ENCODE measurements at regions not wholly inside any gene's neighbourhood (a gene's known extent, or its start where the extent isn't known, plus 50 kb on each side); places are given as distances from the start of the nearest gene placed in this dataset.
"Not testable (repeated sequence)": the region's sequence is repeated elsewhere in the genome, so short reads cannot be mapped to it uniquely, and the experiment has no call there.

DNA sequence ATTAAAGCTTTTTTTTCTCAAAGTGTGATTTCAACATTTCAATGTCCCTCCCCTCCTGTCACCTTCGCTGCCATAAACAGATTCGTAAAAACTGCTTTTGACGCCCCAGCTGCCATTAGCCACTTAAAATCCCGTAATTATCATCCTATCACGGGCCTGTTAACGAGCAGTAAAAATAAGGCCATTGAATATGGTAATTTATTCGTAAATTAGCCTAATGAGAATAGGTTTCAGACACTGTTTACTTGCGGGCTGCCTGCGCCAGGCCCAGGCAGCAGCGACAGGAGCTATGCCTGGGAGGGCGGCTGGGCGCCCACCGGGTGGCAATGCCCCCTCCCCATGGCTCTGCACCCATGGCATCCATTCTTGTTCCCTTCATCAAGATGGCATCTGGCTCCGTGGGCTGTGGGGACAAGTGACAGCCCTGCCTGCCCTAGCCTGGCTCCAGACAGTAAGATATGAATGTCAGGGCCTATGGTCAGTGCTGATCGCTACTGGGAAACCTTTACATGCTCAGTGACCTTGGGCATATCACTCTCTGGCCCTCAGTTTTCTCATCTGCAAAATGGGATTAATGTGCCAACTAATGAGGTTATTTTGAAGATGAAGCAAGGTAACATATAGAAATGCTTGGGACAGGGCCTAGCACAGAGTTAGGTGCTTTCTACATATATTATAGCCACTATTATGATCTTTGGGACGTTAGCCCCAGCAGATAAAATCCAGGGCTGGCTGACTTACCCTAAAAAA is 500.8 kb downstream of the MN1 start:
- DNase-seq = no peak

DNA sequence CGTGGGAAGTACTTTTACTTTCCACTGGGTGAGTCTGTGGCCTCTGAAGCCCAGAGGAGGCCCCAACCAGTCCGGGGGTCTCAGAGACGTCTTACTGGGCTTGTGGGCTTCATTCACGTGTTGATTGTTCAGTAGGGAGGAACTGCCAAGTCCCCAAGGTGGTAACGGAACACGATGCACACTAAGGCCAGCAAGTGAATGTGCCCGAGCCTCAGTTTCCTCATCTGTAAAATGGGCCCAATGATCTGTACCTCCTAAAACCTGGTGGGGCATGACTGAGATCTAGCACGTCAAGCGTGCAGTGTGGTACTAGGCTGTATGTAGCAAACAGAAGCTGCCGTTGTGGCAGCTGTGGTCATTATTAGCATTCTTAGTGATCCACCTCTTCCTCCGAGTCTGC is 499.1 kb downstream of the MN1 start:
- DNase-seq = no peak

DNA sequence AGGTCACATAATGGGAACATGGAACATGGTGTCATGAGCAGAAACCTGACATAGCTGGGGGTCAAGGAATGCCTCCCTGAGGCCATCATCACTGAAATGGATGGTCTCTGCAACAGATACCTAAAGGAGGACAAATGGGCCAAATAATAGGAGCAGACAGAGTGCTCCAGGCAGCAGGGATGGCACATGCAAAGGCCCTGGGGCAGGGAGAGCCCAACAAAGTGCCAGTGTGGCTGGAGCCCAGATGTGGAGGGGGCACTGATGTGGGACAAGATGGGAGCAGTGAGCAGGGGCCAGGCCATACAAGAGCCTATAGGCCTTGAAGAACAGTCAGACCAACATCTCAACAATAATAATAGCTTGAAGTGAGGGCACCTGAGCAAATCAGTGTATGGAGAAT is 497.8 kb downstream of the MN1 start:
- no peak for DNase-seq

DNA sequence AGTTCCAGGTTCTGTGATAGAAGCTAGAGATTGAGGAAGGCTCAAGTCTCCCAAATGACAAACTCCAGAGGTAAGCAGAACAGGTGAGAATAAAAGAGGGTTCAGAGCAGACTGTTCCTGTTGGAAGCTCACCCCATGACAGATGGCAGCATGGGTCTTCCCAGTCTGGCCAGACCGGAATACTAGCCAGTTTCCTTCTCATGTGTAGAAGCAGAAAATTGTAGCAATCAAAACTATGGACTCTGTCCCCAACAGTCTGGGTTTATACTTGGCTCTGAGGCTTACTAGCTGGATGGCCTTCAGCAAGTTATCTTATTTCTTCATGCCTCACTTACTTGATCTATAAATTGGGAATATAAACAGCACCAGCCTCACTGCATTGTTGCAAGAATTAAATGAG is 494.8 kb downstream of the MN1 start:
- DNase-seq = no peak

DNA sequence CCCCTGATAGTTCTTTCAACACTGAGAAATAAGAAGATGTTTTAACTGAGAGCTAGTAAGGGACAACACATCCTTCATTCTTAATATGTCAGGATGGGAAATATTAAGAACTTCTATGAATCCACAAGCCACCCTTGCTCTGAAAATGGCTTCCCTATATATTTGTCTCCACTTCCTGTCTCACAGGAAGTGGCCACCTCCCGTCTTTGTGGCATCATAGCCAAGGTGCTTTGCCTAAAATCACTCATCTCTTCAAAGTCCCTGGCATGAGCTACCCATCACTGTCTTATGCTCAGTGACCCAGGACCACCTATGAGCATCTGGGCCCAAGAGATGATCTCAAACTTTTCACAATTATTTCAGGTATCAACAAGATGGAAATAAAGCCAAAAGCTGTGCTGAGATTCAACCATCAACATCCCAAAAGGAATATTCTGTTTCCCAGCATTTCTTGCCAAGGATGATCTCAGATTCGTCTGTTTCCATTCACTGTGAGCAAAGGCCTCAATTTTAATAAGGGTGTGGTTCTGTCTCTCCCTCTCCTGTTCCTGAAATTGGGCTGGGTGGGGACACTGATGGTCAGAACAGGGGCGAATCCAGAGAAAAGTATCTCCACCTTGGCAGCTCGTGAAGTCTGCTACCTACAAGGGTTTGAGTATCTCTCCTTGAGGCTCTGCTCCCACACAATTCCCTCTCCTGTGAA is 493.9 kb downstream of the MN1 start:
- DNase-seq = no peak

DNA sequence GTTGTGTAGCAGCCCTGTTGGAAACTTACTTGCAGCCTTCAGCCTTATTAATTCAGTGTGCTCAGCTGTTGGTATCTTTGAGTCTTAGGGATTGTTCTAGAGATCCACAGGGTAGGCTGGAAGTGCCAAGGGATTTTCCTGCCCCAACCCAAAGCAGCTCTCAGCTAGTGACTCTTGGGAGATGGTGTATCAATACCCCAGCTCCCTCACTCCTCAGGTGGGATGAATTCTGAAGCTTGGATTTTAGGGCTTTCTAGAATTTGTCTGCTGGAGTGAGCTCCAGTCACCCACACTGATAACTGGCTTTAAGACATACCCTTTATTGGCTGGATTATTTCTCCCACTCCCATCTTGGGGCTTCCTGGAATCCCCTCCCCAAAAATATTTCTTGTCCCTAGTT is 493.0 kb downstream of the MN1 start:
- no peak for DNase-seq

DNA sequence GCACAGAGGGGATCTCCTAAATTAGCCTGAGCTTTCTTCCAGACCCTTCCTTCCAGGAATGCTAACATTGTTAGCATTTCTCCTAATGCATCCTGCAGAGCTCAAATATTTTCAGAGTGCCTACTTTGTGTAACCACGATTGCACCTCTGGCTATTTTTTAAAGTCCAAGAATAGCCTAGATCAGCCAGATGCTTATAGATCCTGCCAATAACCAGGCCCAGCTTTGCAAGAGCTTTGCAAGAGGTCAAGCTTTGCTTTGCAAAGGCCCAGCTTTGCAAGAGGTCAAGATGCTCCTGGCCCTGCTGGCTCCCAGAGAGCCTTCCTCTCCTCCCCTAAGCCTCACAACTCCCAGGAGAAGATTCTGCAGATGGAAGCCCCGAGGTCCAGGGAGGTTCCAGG is 491.9 kb downstream of the MN1 start:
- DNase-seq = no peak

DNA sequence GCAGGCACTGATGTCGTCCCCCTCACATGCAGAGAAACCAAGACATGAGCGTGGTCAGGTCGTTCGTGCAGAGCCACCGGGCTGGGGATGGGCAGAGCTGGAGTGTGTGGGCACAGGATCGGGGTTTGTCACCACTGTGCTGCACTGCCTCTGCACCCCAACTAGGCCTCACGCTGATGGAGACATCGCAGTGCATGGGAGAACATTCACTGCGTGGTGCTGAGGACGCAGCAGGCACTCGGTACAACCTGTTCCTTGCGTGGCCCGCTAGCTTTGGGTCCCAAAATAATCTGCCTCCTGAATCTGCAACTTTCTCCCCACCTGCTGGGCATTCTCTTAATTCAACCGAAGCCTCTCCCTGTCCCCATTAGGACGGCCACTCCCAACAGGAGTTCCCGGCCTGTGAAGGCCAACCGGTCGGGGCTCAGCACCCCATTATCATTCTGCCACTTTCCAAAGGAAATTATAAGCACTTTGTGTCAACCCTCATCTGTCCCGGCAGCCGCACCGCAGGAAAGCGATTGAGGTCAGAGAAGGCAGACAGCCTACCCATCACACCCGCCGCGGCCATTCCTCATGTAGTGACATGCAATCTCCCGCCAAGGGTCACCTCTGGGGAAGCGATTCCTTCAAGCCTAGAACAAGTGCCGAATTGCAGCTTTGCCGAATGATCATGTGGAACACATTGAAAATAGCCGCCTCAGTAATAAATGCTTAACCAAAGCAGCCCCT is 490.4 kb downstream of the MN1 start:
- DNase-seq = no peak

DNA sequence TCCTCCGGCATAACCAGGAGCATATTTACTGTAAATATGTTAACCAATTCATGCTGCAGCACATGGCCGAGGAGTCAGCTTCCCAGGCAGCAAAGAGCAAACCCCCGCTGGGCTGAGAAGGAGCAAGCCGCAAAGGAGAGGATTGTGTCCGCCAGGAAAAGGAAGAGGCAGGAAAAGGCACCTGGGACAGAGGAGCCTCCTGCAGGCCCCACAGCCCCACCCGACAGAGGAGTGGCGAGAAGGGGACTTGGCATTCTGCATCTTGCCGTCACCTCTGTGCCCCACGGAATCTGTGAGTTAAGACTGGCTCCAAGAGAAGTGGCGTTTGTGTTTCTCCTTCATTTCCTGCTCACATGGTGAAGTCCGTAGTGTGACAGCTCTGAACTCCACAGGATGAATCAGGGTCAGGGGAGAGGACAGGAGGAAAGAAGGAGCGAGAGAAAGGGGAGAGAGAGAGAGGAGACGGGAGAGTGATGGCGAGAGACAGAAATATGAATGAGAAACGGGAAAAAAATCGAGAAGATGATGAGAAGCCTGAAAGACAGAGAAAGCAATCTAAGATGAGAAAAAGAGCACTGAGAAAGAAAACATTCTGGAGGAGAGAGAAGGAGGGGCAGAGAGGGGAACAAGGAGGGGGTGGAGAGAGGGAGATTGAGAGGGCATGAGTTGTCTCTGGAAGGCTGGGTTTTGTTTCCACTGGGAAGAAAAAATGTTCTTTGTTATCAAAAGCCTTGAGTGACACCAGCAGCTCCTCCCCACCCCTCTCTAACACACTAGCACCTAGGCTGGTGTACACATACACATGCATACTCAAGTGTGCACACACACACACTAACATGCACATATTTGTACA is 489.6 kb downstream of the MN1 start:
- DNase-seq = no peak

DNA sequence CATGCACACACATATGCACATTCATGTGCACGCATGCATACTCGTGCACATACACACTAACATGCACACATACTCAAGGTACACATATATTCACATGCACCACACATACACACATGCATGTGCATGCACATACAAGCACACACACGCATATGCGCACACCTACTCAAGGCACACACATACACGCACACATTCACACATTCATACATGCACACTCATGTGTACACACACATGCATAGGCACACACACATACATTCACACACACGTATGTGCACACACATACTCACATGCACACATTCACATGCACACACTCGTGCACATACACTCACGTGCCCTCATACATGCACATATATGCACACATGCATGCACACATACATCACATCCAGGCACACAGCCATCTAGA is 489.0 kb downstream of the MN1 start:
- DNase-seq = no peak

DNA sequence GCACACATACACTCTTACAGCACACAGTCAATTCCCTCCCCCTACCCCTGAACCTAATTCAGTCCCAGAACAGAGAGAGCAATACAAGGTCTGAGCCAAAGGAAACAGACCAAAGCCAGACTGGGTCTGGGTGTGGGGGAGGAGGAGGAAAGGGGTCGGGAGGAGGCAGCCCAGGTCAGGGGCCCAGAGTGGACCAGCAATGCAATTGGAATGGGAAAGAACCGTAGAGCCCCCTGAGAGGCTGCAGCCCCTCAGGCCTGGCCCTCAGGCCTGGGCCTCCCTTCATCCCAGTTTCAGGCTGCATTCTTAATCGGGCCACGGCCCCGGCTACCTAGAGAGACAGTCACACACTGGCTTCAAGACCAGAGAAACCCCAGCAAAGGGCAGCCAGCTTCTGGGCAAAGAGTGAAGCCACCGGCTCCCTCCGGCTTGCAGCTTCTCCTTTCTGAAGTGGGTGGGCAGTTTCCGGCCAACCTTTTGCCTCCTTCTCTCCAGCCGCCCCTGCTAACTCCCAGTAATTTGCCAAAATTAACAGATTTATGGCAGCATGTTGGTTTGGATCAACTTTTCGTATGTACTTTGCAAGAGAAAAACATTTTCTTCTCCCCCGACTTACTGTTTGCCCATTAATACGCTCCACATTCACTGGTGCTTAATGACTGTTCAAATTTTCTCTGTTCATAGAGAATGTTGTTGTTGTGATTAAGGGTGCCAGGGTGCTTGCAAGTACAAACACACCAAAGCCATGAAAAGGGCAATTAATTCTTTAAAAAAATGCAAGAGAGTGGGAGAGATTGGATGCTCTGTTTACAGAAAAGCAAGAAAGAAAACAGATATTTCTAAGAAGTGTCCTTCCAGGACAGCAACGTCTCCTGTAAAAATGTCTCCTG is 488.3 kb downstream of the MN1 start:
- DNase-seq = no peak

DNA sequence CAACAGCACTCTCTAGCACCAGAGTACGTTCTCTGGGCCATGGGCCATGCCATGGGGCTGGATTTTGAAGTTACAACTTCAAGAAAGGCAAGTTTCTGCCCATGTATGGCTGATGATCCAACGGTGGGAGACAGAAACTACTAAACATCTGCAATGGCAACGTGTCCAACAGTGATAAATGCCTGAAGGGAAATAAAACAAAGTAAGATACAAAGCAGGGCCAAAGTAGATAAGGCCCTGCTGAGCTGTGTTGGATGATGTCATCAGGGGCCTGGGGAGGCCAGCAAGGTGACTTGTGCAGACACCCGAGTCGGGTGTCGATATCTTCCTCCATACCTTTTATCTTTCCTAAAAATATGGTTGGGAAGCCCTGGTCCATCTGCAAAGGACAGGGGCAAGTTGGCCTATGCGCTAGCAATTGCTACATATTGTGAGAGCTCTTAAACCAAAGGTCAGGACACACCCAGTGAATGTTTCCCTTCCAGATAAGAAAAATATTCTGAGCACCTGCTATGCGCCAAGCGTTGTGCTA is 487.2 kb downstream of the MN1 start:
- DNase-seq = no peak

DNA sequence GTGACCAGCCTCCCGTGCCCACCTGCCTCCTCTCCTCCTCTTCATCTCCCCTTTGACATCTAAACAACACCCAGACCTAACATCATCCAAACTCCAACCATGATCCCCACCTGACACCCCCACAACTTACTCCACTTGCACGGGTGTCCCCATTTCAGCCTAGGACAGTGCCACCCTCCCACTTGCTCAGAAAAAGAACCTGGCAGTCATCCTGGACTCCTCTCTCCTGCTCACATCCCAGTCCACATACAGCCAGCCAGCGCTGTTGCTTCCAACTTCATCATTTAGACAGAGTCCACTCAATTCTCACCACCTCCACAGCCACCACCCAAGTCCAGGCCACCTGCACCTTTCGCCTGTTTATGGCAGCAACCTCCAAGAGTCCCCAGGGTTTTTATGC is 485.7 kb downstream of the MN1 start:
- DNase-seq = no peak

DNA sequence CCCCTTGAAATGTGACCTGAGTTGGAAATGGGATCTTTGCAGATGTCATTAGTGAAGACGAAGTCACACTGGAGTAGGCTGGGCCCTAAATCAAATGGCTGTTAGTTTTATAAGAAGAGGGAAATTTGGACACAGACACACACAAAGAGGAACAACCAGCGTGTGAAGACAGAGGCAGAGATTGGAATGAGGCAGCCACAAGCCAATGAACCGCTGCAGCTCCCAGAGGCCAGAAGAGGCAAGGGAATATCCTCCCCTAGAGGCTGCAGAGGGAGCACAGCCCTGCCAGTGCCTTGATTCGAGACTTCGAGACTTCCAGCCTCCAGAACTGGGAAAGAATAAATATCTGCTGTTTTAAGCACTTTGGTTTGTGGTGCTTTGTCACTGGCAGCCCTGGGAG is 484.5 kb downstream of the MN1 start:
- DNase-seq = no peak

DNA sequence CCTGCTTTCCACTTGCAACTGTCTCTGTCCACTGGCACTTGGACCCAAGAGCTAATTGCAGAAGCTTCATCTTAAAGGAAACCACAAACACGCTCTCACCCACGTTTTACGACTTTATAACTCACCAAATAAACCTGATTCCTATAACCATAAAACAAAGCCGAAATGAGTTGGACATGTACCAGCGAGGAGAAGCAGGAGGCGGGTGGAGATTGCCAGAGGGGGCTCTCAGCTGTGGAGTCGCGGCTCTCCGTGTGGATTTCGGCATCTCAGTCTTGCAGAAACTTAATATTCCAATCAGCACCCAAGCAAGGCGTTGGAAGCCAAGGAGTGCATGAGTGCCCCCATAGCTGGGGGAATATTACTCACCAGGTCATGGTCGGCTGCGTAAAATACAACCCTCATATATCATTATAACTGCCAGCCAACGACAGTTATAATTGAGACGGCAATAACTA is 483.6 kb downstream of the MN1 start:
- no peak for DNase-seq

DNA sequence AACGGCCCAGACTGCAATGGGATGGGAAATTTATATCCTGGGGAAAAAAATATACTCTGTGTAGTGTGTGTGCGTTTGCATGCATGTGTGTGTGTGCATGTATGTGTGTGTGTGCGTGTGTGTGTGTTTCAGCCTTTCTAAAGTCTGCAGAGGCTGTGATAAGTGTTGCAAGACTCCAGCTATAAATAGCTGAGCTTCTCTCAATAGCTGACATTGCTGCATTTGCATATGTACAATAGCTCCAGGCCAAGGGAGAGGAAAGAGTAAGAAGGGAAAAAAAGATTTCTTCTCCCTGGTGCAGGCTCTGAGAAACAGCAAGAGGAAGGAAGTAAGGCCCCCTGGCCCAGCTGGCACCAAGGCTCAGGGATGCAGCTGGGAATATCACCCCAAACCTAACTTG is 483.0 kb downstream of the MN1 start:
- DNase-seq = no peak

DNA sequence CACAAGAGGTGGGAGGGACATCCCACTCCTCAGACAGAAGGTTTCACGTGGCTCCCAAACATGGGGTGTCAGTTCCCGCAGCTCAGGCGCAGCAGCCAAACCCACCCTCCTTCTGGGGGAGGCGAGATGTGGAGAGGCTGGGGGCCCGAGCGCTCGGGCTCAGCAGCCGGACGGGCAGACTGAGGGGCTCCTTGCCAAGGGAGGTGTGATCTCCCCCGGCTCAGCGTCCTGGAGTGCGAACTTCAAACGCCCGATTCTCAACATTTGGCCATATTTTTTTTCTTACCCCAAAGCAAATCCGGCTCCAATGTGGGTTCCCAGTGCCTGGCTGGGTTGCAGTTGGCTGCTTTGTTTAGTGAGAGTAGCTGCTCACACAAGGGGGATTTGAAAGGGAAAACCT is 477.9 kb downstream of the MN1 start:
- no peak for DNase-seq

DNA sequence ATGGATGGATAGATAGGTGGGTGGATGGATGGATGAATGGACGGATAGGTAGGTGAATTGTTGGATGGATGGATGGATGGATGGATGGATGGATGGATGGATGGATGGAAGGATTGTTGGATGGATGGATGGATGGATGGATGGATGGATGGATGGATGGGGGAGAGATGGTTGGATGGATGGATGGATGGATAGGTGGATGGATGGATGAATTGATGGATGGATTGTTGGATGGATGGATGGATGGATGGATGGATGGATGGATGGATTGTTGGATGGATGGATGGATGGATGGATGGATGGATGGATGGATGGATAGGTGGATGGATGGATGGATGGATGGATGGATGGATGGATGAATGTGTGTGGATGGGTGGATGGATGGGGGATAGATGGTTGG is 476.6 kb downstream of the MN1 start:
- DNase-seq = not testable (repeated sequence)

DNA sequence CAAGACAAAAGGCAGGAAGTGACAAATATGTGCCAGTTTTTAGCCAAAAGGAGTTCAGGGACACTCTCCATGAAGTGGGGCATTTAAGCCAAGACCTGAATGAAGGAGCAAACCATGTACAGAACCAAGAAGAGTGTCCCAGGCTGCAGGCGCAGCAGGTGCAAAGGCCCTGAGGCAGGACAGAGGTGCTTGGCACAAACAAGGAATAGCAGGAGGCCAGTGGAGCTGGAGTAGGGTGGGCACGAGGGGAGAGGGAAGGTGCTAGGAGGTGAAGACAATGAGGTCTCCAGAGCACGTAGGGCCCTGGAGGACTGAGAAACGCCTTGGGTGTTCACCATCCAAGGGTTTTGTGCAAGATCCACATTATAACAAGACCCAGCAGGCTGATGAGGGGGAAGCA is 474.1 kb downstream of the MN1 start:
- no peak for DNase-seq

DNA sequence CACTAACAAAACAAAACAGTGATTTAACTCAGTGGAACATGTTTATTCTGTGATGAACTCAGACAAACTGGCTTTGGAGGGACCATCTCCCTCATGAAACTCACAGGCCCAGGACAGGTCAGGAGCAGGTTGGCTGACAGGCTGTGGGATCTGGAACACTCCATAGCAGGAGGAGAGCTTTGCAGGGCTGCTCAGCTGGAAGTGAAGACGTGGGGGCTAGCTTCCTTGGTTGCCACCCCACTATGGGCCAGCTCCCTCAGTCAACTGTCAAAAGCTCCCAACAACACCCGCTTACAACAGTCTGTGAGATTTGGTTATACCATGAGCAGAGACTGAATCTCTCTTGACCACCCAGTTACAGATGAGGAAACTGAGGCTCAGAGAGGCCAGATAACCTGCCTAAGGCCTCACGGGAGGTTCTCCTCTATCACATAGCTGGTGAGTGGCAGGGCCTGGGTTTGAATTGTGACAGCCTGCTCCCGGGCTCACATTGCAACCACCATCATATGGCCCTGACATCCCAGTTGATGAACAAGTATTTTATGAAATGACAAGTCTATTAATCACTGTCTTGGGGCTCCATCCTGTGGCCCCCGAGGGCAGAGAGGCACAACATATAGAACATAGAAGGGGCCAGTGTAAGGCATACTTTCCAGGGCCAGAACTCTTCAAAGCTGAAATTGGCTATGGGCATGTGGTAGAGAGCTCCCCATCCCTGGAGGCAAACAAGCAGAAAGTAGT is 473.4 kb downstream of the MN1 start:
- no peak for DNase-seq

Data from SHP77 (cell line).